Endothelial cell of umbilical vein (primary cell): ENCODE measurements at regions not wholly inside any gene's neighbourhood (a gene's known extent, or its start where the extent isn't known, plus 50 kb on each side); places are given as distances from the start of the nearest gene placed in this dataset.

Experiments
- BruUV-seq: library from RNA; stranded (reverse); fragments of 400-500 nt; replicated peaks from 2 replicates; lab custom pipeline; 2021; lab: Mats Ljungman, UMichigan
- CTCF ChIA-PET: fragments of 300-600, 350-600 bp; sonication (Branson Sonifier 250); formaldehyde crosslinking; loops from one replicate; lab custom pipeline; 2021; ENCODE audit warnings: antibody characterized with exemption, inconsistent platforms; lab: Charles Lee
- POLR2A ChIA-PET: fragments of 300-600, 350-600 bp; sonication (Branson Sonifier 250); formaldehyde crosslinking; loops from one replicate; lab custom pipeline; 2021; ENCODE audit warnings: antibody characterized with exemption, inconsistent platforms; lab: Charles Lee
- DNase-seq: peaks from one replicate; pipeline ENCODE4 v3.0.0-alpha.2; 2011; ENCODE audit warnings: low read depth, low spot score
- FAIRE-seq: peaks from 2 replicates; lab custom pipeline; 2011; peaks lifted over from hg19 to GRCh38; lab: Jason Lieb, UNC
- H2AFZ ChIP-seq: 2 replicates; pipeline ENCODE4 v1.6.0; 2012; ENCODE audit warnings: low read depth, low read length, control low read depth, inconsistent platforms
- H3K27ac ChIP-seq: 2 replicates; pipeline ENCODE4 v1.5.1; 2011; ENCODE audit warnings: low read depth, mild to moderate bottlenecking, control low read depth, low read length, moderate library complexity; ENCODE audit not compliant: insufficient read depth
- H3K27me3 ChIP-seq, 2 experiments: 2 replicates each; pipeline versions ENCODE4 v1.6.0 to v1.6.1; 2011; ENCODE audit warnings: low read length in 2 of 2, mixed read lengths in 1 of 2; ENCODE audit not compliant: control insufficient read depth in 2 of 2, insufficient read depth in 2 of 2
- H3K36me3 ChIP-seq, 2 experiments: 2 replicates in 1 of 2; 3 replicates in 1 of 2; pipeline ENCODE4 v1.5.1; 2011; ENCODE audit warnings: low read length in 2 of 2, mild to moderate bottlenecking in 1 of 2, moderate library complexity in 1 of 2; ENCODE audit not compliant: control insufficient read depth in 2 of 2, insufficient read depth in 2 of 2; ENCODE audit errors: extremely low read depth in 1 of 2
- H3K4me1 ChIP-seq: 3 replicates; pipeline ENCODE4 v1.5.1; 2011; ENCODE audit warnings: mild to moderate bottlenecking, low read length; ENCODE audit not compliant: control insufficient read depth, insufficient read depth; ENCODE audit errors: extremely low read depth
- H3K4me2 ChIP-seq: 2 replicates; pipeline ENCODE4 v1.6.1; 2011; ENCODE audit warnings: low read length, control low read depth, mixed read lengths; ENCODE audit not compliant: insufficient read depth
- H3K4me3 ChIP-seq, 3 experiments: fragments of 200-600 bp in 1 of 3; sonication (generic), shearing (Covaris generic) in 1 of 3; replicated peaks in 1 of 3; 2 replicates each; pipeline ENCODE4 v1.5.1; 2011 to 2016; ENCODE audit warnings: control low read depth in 3 of 3, low read length in 3 of 3, mild to moderate bottlenecking in 2 of 3, inconsistent platforms in 1 of 3, low read depth in 1 of 3, moderate library complexity in 1 of 3; ENCODE audit not compliant: insufficient read depth in 1 of 3
- H3K79me2 ChIP-seq: 2 replicates; pipeline ENCODE4 v1.6.0; 2012; ENCODE audit warnings: low read length, inconsistent platforms; ENCODE audit not compliant: control insufficient read depth, insufficient read depth
- H3K9ac ChIP-seq: replicated peaks from 2 replicates; pipeline ENCODE3; 2011; ENCODE audit warnings: low read length, control low read depth; ENCODE audit not compliant: insufficient read depth; ENCODE audit errors: extremely low read depth
- H3K9me1 ChIP-seq: replicated peaks from 3 replicates; pipeline ENCODE4 v1.6.0; 2011; ENCODE audit warnings: mild to moderate bottlenecking, low read length; ENCODE audit not compliant: control insufficient read depth, insufficient read depth; ENCODE audit errors: extremely low read depth
- H3K9me3 ChIP-seq: replicated peaks from 2 replicates; pipeline ENCODE4 v1.5.1; 2012; ENCODE audit warnings: low read length, inconsistent platforms; ENCODE audit not compliant: control insufficient read depth, insufficient read depth
- H4K20me1 ChIP-seq: replicated peaks from 2 replicates; pipeline ENCODE3; 2011; ENCODE audit warnings: mild to moderate bottlenecking, low read length; ENCODE audit not compliant: control insufficient read depth, insufficient read depth; ENCODE audit errors: extremely low read depth
- FOS ChIP-seq: IDR thresholded peaks from 2 replicates; pipeline ENCODE4 v1.6.1; 2011; ENCODE audit warnings: mild to moderate bottlenecking, low read length, moderate library complexity, borderline replicate concordance; ENCODE audit not compliant: insufficient read depth
- JUN ChIP-seq: IDR thresholded peaks from 2 replicates; pipeline ENCODE4 v1.6.1; 2011; ENCODE audit warnings: borderline replicate concordance, low read depth; ENCODE audit not compliant: insufficient read length, insufficient read depth
- MYC ChIP-seq: IDR thresholded peaks from one replicate; pipeline ENCODE4 v1.6.1; 2011; ENCODE audit warnings: mild to moderate bottlenecking, low read depth, low read length
- POLR2A ChIP-seq: IDR thresholded peaks from 2 replicates; pipeline ENCODE4 v1.6.1; 2012; ENCODE audit warnings: low read depth, mild to moderate bottlenecking, control low read depth, low read length
- POLR2AphosphoS5 ChIP-seq: IDR thresholded peaks from 2 replicates; pipeline ENCODE4 v1.6.1; 2012; ENCODE audit warnings: low read depth, mild to moderate bottlenecking, control low read depth, low read length, moderate library complexity; ENCODE audit not compliant: insufficient read depth
- dilution Hi-C: fragments of 300-500 bp; cut with MboI; formaldehyde crosslinking; loops from one replicate; pipeline ENCODE4 v1.15.0; 2019; ENCODE audit warnings: low sequenced_read_pairs; ENCODE audit not compliant: extremely low pct_ligation_motif_present
- intact Hi-C: fragments of 100-400 bp; cut with micrococcal nuclease; formaldehyde crosslinking; loops from one replicate; pipeline ENCODE4 v1.10.0; 2022
- TF ChIP-seq, protein P1 (sequence below), 2 donors: IDR thresholded peaks; 1 replicate in 1 of 2; 2 replicates in 1 of 2; pipeline ENCODE4 v1.5.1; 2011; ENCODE audit warnings: low read length in 2 of 2, mild to moderate bottlenecking in 2 of 2, moderate library complexity in 2 of 2, control low read depth in 1 of 2, inconsistent platforms in 1 of 2, low read depth in 1 of 2; ENCODE audit not compliant: insufficient read depth in 1 of 2; ENCODE audit errors: extremely low read depth in 1 of 2
- TF ChIP-seq, protein P2 (sequence below): IDR thresholded peaks from 2 replicates; pipeline ENCODE4 v1.6.1; 2011; ENCODE audit not compliant: insufficient read depth, insufficient read length

DNA sequence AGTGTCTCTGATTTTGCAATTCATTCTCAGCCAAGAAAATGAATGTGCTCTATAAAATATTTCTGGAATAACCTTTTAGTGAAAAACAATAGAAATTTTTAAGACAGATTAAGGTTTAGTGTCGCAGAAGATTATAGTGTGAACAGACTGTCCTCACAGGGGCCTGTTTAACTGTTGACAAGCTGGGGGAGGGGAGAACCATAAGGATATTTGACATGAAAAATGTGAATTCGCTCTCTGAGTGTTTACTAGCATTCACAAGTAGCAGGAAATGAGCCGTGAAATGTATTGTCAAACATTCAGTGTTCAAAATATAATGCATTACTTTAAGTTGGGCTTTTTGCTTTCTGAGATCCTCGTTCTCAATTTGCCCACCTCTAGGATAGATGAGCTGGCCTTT, 134.8 kb upstream of the TSHZ2 start:
- POLR2A ChIA-PET, result no interaction called here
- TF ChIP-seq, protein P1, sequence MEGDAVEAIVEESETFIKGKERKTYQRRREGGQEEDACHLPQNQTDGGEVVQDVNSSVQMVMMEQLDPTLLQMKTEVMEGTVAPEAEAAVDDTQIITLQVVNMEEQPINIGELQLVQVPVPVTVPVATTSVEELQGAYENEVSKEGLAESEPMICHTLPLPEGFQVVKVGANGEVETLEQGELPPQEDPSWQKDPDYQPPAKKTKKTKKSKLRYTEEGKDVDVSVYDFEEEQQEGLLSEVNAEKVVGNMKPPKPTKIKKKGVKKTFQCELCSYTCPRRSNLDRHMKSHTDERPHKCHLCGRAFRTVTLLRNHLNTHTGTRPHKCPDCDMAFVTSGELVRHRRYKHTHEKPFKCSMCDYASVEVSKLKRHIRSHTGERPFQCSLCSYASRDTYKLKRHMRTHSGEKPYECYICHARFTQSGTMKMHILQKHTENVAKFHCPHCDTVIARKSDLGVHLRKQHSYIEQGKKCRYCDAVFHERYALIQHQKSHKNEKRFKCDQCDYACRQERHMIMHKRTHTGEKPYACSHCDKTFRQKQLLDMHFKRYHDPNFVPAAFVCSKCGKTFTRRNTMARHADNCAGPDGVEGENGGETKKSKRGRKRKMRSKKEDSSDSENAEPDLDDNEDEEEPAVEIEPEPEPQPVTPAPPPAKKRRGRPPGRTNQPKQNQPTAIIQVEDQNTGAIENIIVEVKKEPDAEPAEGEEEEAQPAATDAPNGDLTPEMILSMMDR (IDR thresholded peaks at IDR 0.05; ENCODE audit: extremely low read depth in 1 of 2, insufficient read depth in 1 of 2, low read depth in 1 of 2, low read length in 2 of 2), result no peak
- Histone ChIP-seq H3K9ac (no peak overlapping the region), H3K27me3 (no peaks in the 10 kb centered on the region), H3K4me1 (no peaks in the 10 kb centered on the region), H3K79me2 (no peaks in the 10 kb centered on the region), H3K9me3 (no peaks in the 10 kb centered on the region), H3K9me1 (no peaks in the 10 kb centered on the region), H3K27ac (no peak overlapping the region), H3K4me2 (no peak overlapping the region), H2AFZ (no peak overlapping the region), H4K20me1 (no peaks in the 10 kb centered on the region), H3K4me3 (no peak overlapping the region), H3K36me3 (no peaks in the 10 kb centered on the region)
- CTCF ChIA-PET, result no interaction called here
- DNase-seq, result no peak
- intact Hi-C loops, result no loop called here
- FAIRE-seq, result no peak
- dilution Hi-C loops, result no loop called here
- BruUV-seq, result no TSS peak

GRCh38 chr20:52833901-52834300, 138.3 kb upstream of the TSHZ2 start:
- H3K4me1 ChIP-seq, result no peaks in the 10 kb centered on the region
- H4K20me1 ChIP-seq, result no peaks in the 10 kb centered on the region
- dilution Hi-C loops, result no loop called here
- no TSS peak for BruUV-seq
- POLR2A ChIA-PET, result no interaction called here
- intact Hi-C loops, result no loop called here
- DNase-seq (no peak), FAIRE-seq (no peak)
- no peaks in the 10 kb centered on the region for H3K36me3 ChIP-seq
- H3K9me1 ChIP-seq, result no peaks in the 10 kb centered on the region
- no peak overlapping the region for H3K4me2 ChIP-seq
- TF ChIP-seq JUN (no peak), POLR2AphosphoS5 (no peak), MYC (no peak), POLR2A (no peak), FOS (no peak)
- TF ChIP-seq, protein P2, sequence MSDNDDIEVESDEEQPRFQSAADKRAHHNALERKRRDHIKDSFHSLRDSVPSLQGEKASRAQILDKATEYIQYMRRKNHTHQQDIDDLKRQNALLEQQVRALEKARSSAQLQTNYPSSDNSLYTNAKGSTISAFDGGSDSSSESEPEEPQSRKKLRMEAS, result no peak
- TF ChIP-seq, protein P1 (IDR thresholded peaks at IDR 0.05; ENCODE audit: extremely low read depth in 1 of 2, insufficient read depth in 1 of 2, low read depth in 1 of 2, low read length in 2 of 2), result no peak
- H2AFZ ChIP-seq, result no peak overlapping the region
- H3K9me3 ChIP-seq, result no peaks in the 10 kb centered on the region
- H3K27ac ChIP-seq, result no peak overlapping the region
- H3K9ac ChIP-seq, result no peak overlapping the region
- H3K4me3 ChIP-seq, result no peak overlapping the region
- CTCF ChIA-PET, result no interaction called here
- H3K27me3 ChIP-seq, result no peaks in the 10 kb centered on the region
- no peaks in the 10 kb centered on the region for H3K79me2 ChIP-seq
